ENCODE measurements at regions not wholly inside any gene's neighbourhood (a gene's known extent, or its start where the extent isn't known, plus 50 kb on each side); places are given as distances from the start of the nearest gene placed in this dataset.

GRCh38 chr11:32186118-32186517, 95.2 kb downstream of the RCN1 start:
- Mint-ChIP-seq H3K36me3 (peaks cover 3% of the 10 kb centered on the region), H3K27ac (no peak overlapping the region), H3K9me3 (no peaks in the 10 kb centered on the region), H3K27me3 (peaks cover 22% of the 10 kb centered on the region), H3K4me1 (ENCODE audit: unreplicated experiment) (no peaks in the 10 kb centered on the region), H3K4me3 (no peak overlapping the region)
- no peak for DNase-seq (ENCODE audit: extremely low spot score, unreplicated experiment)
- TF ChIP-seq CTCF (conservative IDR thresholded peaks at IDR 0.05) = no peak

- no peak for TF ChIP-seq CTCF (conservative IDR thresholded peaks at IDR 0.05)
- no peak for DNase-seq (ENCODE audit: extremely low spot score, unreplicated experiment)
- no peaks in the 10 kb centered on the region for H3K4me1 Mint-ChIP-seq (ENCODE audit: unreplicated experiment)
- peaks cover 3% of the 10 kb centered on the region for H3K36me3 Mint-ChIP-seq
- H3K4me3 Mint-ChIP-seq = no peak overlapping the region
- no peak overlapping the region for H3K27ac Mint-ChIP-seq
- peaks cover 22% of the 10 kb centered on the region for H3K27me3 Mint-ChIP-seq
- H3K9me3 Mint-ChIP-seq = no peaks in the 10 kb centered on the region
Observed at GRCh38 chr11:32187111-32187510, 96.2 kb downstream of the RCN1 start.

- no peak overlapping the region for H3K4me3 Mint-ChIP-seq
- peaks cover 3% of the 10 kb centered on the region for H3K36me3 Mint-ChIP-seq
- no peaks in the 10 kb centered on the region for H3K4me1 Mint-ChIP-seq (ENCODE audit: unreplicated experiment)
- H3K9me3 Mint-ChIP-seq = no peaks in the 10 kb centered on the region
- no peak overlapping the region for H3K27ac Mint-ChIP-seq
- TF ChIP-seq CTCF (conservative IDR thresholded peaks at IDR 0.05) = no peak
- peaks cover 9% of the 10 kb centered on the region for H3K27me3 Mint-ChIP-seq
- DNase-seq (ENCODE audit: extremely low spot score, unreplicated experiment) = no peak
Observed at GRCh38 chr11:32188785-32189184, 97.9 kb downstream of the RCN1 start.

GRCh38 chr11:32196137-32196536, 105.3 kb downstream of the RCN1 start:
- Mint-ChIP-seq H3K4me1 (ENCODE audit: unreplicated experiment) (no peaks in the 10 kb centered on the region), H3K4me3 (no peak overlapping the region), H3K36me3 (no peaks in the 10 kb centered on the region), H3K27me3 (peaks cover 9% of the 10 kb centered on the region), H3K27ac (no peak overlapping the region), H3K9me3 (no peaks in the 10 kb centered on the region)
- no peak for DNase-seq (ENCODE audit: extremely low spot score, unreplicated experiment)
- no peak for TF ChIP-seq CTCF (conservative IDR thresholded peaks at IDR 0.05)

GRCh38 chr11:32198053-32198452, 107.2 kb downstream of the RCN1 start:
- no peak for DNase-seq (ENCODE audit: extremely low spot score, unreplicated experiment)
- no peaks in the 10 kb centered on the region for H3K4me1 Mint-ChIP-seq (ENCODE audit: unreplicated experiment)
- no peaks in the 10 kb centered on the region for H3K9me3 Mint-ChIP-seq
- H3K4me3 Mint-ChIP-seq = no peak overlapping the region
- no peaks in the 10 kb centered on the region for H3K36me3 Mint-ChIP-seq
- TF ChIP-seq CTCF (conservative IDR thresholded peaks at IDR 0.05) = no peak
- no peak overlapping the region for H3K27ac Mint-ChIP-seq
- peaks cover 9% of the 10 kb centered on the region for H3K27me3 Mint-ChIP-seq
